NCI-H69 (cell line): ENCODE measurements at regions not wholly inside any gene's neighbourhood (a gene's known extent, or its start where the extent isn't known, plus 50 kb on each side); places are given as distances from the start of the nearest gene placed in this dataset.
"Not testable (repeated sequence)": the region's sequence is repeated elsewhere in the genome, so short reads cannot be mapped to it uniquely, and the experiment has no call there.

Experiments used
- DNase-seq: peaks from one replicate; lab custom pipeline; 2025; lab: John Stamatoyannopoulos, UW

DNA sequence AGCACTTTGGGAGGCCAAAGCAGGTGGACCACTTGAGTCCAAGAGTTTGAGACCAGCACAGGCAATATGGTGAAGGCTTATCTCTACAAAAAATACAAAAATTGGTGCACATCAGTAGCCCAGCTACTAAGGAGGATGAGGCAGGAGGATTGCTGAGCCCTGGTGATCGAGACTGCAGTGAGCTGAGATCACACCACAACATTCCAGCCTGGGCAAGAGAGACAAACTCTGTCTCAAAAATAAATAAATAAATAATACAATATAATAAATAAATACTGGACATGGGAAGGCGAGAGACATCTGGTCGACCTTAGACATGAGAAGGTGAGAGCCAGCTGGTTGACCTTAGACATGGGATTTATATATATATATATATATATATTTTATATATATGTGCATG, 119.8 kb upstream of the SLC38A4 start:
- DNase-seq: no peak

DNA sequence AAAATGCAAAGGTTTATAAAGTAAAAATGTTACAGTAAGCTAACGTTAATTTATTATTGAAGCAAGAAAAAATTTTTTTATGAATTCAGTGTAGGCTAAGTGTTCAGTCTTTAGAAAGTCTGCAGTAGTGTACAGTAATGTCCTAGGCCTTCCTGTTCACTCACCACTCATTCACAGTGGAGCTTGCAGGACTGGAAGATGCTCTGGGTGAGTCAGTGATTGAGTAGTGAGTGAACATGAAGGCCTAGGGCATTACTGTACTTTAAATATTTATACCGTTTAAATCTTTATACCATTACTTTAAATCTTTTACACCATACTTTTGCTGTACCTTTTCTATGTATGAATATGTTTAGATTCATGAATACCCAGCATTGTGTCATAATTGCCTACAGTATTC, 120.3 kb upstream of the SLC38A4 start:
- DNase-seq: no peak

DNA sequence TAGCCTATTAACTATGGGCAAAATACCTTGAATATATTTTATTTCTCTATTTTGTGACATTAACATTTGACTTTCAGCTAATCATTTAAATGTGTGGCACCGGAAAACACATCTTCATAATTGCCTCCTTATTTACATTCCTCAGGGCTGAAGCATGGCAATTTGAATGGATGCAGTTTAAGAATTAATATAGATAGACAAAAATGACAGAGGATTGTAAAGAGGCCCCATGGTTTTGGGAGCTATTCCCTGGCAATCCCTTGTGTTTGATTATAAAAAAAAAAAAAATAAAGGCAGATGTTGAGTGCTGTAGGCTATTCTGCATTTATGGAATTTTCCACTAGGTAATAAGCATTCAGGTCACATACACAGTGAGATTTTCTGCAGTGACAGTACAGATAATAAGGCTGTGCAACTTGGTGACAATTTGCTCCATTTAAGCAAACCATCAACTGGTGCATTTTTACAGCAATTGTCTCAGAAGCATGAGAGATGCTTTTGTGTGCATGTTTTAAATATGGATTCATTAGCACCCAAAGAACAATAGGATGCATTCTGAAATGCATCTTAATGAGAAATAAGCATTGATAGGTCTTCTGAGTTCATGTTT, 123.2 kb upstream of the SLC38A4 start:
- no peak for DNase-seq

DNA sequence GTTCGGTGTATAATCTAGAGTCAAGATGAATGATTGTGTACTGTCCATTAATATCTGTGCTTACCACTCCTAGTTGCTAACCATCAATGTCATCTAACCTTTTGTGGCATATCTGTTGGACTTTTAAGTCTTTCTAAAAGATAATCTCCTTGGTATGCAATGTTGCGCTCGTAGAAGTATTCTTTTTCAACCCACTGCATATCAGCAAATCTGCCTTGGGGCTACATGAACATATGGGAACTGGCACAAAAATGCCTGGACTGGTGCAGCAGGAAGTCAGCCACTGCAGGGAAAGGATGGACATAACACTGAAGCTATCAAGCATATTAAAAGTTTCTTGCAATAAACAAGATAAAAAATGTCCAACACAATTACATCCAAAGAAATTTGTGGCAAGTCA, 124.3 kb upstream of the SLC38A4 start:
- no peak for DNase-seq

DNA sequence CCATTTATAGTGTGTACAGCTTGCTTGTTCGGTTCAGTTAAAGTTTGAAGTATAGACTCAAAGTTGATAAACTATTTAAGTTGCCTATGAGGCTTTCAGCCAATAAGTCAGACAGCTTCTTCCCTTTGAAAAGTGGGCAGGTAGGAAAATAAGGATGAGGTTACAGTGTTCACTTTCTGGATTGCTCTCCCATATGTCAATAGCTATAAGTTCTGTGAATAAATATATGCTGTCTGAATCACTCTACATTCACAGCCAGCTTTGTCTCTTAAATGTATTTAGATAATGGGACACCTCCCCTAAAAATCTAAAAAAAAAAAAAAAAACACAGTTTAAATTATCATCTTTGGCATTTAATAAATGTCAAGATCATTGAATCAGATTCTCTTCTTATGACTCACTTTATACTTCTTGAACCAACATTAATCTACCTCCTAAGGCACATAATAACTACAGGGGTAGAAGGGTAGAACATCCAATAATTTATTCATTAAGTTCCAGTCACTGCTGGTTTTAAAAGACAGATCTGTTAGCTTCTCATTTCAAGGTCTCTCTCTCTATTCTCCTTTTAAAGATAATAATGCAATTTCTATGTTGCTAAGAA, 126.4 kb upstream of the PCED1B start:
- DNase-seq: no peak

DNA sequence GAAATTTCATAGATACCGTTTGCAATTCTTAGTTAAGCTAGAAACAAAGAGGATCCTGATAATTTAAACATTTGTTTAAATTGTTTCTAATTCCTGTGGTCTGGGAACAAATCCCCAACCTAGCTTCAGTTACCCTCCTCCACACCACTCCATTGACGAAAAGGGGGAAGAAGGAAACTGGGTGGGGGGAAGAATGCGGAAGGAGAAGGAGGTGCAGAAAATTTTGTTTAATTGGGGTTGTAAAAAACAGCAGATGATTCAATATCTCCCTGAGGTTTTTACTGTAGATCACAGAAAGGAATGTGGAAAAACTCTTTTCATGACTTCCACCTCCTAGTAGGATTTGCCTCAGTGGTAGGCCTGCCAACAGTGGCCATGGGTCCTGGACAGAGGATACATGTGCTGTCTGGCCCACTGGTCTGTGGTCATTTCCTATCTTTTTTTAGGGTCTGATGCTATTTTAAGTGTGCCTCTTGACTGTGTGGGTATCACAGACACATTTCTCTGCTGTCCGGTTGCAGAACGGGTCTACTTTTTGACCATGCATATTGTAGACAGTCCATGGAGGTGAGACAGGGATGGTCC, 122.9 kb upstream of the PCED1B start:
- DNase-seq: no peak

DNA sequence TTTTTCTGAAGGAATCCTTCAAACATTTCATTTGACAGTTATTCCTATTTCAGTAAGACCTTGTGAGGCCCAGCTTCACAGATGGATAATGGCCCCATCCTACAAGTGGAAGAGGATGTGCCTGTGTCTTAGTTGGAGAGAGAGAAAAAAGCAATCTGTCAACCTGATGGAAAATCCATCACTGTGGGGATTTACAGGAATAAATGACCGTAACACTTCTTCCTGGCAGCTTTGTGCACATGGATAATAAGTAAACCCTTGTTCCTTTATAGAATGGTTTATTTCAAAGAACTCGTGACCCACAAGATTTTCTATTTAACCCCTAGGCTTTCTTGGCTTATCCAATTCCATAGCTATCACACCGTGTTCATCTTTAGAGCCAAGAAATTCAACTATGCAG, 121.4 kb upstream of the PCED1B start:
- no peak for DNase-seq

DNA sequence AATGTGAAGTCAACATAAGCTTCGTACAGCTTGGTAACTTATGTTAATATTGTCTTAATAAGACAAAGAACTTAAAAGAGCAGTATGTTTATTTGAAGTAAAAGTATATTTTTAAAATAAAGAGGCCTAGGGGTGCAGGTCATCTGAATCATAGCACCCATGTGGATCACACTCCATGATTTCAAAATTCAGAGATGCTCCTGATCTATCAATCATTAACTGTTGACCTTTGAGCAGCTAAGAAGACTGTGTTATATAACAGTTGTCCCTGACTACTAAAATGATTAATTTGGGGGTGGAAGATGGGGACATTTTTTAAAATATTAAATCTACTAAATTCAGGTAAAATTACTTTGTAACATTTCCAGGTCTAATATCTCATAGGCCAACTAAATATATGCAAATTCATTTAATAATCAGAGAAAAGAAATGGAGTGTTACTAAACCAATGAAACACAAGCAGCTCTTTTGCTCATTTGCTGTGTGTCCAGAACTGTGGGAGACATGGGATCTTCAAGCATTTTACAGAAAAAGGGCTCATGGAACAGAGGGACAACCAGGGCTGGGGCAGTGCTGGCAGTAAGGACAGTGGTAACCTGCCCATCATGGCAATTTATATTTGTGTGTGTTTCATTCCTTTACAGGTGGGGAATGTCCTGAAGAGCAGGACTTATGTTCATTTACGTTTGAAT, 120.7 kb upstream of the PCED1B start:
- DNase-seq: no peak

DNA sequence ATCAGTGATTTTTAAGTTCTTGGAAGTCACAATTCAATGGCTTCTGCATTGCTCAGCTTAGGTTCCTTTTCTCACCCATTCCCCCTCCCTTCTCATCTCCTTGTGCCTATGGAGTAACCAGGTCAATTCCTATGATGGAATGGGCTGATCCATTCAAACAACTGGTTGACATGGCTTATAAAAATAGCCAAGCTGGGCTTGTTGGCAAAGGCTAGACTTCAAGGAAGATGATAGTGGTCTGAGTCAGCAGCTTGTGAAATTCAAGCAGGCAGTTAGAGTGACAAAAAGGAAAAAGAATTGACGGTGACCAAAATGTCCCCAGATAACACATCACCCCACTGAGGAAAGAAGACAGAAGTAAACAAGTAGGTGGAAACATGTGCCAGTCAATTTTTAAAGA, 119.9 kb upstream of the PCED1B start:
- DNase-seq: no peak

DNA sequence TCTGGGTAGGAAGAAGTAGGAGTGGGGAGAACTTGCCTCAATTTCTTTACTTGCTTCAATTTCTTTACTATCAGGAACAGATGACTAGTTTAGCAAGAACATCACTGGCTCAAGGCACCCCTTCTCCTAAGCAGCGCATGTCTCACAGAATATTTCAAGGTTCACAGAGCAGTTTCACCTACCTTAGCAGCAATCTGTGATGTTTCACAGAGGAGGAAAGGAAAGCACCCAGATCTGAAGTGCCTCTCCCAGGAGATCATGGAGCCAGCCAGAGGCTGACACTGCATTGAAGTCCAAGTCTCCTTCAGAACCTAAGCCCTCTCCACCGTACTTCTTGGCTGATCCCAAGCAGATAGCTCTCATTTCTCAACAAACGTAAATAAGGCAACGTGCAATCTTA, 118.7 kb upstream of the PCED1B start:
- DNase-seq: no peak

DNA sequence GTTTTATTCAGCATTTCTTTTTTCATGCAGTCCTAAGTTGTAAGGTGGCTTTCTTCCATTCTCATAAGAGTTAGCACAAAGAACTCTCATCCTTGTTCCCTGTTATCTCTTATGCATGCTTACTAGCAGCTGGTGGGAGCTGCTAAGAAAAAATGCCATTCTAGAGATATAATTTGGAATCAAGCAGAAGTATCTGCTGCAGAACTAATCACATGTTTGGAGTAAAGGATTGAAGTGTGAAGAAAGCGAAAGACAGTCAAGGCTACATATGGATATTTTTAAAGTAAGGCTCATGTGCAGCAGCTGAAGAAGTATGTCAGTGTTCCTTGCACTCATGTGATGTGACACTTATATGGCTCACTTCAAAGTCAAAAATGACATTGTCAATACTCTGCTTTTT, 116.2 kb upstream of the PCED1B start:
- DNase-seq: no peak

DNA sequence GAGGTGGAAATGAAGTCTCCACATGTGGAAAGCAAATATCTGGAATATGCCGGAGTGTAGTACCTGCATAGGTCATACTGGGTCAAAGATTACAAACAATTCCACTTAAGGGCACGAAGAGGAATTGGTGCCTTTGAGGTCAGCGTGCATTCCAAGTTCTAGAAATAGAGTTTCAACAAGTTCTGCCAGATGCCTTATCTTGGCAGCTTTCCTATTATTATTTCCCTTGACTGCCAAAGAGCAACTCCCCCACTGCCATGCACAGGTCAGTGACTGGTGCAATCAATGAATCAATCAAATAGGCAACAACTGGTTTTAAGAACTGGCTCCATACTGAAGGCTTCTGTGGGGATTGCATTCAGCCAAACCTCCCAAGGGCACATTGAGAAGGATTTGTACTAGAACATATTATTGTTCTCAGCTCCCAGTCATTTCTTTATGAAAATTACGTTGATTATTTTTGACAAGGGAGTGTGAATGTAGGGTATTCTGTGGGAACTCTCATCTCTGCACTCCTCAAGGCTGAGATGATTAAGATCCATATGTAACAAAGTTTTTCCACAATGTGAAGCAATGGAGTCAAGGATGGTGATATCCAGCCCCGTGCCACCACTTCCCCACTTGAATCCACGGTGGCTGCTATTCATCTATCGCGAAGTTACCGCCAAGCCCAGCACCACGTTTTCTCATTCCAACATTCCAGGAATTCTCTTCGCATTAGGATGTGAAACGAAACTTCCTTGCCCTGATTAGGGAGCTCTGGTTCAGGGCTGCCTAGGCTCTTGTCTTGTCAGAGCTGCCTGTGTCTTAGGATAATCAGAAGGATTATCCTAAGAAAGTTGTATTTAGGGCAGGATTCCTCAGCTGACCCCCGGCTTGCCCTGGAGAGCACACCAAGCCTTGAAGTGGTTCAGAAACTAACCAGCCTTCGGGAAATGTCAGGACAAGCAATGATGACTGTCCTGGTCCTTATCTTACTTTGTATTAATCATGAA, 115.1 kb upstream of the PCED1B start:
- no peak for DNase-seq

DNA sequence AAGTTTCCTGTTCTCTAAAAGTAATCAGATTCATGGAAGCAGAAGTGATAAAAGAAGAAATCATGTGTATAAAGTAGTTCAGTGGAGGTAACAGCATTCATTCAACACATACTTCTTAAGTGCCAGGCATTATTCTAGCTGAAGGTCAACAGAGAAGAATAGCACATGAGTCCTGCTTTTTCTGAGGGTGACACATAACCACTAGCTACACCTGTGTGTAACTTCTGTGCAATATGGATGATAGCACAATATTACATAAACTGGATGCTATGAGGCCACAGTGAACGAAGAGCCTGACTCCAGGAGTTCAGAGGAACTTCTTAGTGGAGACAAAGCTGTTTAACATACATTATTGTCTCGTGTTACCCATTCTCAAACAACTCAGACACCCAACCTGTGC, 114.3 kb upstream of the PCED1B start:
- DNase-seq: no peak

DNA sequence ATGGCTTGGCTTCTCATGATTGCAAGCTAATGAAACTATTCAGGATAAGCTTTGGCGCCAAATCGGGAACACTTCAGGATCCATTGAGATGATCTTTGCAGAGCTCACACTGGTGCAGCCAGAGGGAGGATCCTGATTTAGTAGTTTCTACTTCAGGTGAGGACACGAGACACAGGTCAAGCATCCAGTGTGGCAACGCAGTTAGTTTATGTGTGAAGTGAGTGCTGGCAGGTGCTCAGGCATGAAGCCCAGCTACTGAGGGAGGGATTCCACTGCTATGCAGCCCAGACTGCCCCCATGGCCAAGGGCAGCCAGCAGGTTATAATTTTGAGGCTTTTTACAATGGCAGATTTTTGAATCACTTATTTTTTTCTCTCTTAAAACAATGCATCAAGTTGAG, 113.5 kb upstream of the PCED1B start:
- no peak for DNase-seq

DNA sequence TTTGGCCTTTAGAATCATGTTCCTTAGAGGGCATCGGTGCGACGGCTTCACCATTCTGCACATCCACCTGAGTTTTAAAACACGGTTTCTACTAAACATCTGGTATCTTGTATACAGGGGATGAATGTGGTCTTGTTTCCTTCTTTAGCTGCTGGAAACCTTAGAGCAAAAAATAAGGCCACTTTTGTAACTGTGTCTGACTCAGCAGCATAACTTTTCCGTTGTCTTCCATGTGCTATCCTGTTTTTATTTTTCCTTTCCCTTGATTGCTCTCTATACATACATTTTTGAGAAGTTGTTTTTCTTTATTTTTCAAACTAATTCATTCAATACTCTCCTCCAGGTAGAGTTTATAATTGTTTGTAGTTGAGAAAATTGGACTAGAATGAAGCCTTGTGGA, 108.8 kb upstream of the PCED1B start:
- DNase-seq: no peak

DNA sequence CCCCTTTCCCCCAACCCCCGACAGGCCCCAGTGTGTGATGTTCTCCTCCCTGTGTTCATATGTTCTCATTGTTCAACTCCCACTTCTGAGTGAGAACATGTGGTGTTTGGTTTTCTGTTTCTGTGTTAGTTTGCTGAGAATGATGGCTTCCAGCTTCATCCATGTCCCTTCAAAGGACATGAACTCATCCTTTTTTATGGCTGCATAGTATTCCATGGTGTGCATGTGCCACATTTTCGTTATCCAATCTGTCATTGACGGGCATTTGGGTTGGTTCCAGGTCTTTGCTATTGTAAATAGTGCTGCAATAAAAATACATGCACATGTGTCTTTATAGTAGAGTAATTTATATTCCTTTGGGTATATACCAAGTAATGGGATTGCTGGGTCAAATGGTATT, 105.5 kb upstream of the PCED1B start:
- not testable (repeated sequence) for DNase-seq

DNA sequence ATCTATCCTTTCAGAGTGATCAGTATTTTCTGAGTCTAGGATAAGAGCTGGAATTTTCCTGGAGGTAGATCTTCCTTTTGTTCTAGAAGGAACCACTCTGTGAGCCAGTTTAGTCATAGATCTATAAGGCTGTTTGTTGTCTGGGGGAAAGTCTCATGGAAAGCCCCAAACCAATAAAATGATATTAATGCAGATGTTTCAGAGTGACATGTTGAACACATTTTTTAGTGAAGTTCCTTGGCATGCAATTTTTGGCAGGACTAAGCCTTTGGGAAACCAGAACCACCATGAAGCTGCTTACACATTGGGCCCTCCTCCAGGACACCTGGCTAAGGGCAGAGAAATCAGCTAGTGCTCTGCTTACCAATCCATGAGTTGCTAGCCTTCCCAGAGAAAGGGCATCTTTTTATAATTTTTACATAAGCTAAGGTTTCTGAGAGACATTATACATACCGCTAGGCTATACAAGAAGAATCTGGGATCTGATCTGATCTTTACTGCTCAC, 101.5 kb upstream of the PCED1B start:
- no peak for DNase-seq

DNA sequence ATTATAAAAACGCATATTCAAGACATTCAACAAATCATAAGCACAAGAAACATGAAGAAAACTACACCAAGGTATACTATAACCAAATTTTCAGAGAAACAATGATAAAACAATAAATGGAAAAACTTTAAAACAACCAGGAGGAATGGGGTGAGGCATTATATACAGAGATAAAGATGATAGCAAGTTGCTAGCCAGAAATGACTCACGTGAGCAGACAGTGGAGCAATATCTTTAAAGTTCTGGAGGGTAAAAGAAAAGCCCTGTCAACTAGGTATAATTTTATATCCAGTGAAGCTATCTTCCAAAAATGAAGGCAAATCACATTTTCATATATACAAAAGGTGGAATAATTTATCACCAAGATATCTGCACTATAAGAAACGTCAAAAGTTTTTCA, 97.8 kb upstream of the PCED1B start:
- DNase-seq: no peak

DNA sequence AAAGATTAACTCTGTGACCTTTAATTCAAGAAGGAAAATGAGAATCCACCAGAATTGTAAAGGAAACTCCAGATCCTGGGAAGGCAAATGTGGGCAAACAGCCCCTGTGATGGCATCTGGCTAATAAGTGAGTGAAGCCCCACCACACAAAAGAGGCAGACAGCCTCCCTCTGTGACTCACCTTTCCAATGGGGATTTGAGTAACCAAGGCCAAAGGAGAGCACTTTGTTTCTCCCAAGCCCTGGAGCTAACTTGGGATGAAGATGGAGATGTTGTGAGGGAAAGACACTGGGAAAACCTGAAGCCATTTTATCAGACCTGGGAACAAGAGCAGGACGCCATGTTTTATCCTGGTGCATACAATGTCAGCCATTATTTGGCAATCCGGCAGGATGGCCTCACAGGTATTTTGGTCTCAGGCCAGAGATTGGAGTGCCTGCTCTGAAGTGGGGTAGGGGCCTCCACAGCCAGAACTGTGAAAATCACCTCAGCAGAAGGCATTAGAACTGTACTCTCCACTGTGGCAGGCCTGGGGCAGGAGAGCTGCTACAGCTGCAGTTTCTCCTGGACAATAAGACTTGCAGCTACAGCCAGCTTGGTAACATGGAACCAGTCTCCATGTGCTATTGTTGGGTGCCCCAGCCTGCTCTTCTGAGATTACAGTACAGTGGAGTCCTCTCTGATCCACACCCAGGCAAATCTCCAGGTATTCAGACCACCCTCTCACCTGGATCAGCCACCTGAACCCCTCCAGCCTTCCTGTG, 96.6 kb upstream of the PCED1B start:
- peak; percentile 31 for DNase-seq

DNA sequence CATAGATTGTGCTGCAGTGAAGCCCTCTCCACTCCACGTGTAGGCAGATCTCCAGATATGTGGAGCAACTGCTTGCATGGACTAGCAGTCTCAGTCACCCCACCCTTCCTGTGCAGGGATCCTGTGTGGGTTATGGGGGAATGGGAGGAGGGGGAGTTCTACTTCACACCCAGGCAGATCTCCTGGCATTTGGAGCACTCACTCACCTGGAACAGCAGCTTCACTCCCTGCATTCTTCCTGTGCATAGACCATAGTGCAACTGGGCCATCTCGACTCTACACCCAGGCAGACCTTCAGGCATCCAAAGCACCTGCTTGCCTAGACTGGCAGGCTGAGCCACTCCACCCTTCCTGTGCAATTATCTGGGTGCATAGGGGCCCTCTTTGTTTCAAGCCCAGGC, 96.0 kb upstream of the PCED1B start:
- DNase-seq: no peak
